ENCODE measurements at regions not wholly inside any gene's neighbourhood (a gene's known extent, or its start where the extent isn't known, plus 50 kb on each side); places are given as distances from the start of the nearest gene placed in this dataset.

GRCh38 chr20:52269321-52269720 lies 77.7 kb upstream of the ZFP64 start:
- TF ChIP-seq CEBPB (IDR thresholded peaks at IDR 0.05) (no peak), NFIC (IDR thresholded peaks at IDR 0.05) (no peak), RAD21 (IDR thresholded peaks at IDR 0.05; ENCODE audit: low read depth) (no peak), FOXM1 (IDR thresholded peaks at IDR 0.05; ENCODE audit: borderline replicate concordance, low read depth) (no peak), EP300 (IDR thresholded peaks at IDR 0.05; ENCODE audit: borderline replicate concordance) (no peak), TAF1 (IDR thresholded peaks at IDR 0.05; ENCODE audit: low read depth) (no peak)
- TF ChIP-seq, protein P1, sequence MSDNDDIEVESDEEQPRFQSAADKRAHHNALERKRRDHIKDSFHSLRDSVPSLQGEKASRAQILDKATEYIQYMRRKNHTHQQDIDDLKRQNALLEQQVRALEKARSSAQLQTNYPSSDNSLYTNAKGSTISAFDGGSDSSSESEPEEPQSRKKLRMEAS (IDR thresholded peaks at IDR 0.05): no peak
- TF ChIP-seq, protein P2, sequence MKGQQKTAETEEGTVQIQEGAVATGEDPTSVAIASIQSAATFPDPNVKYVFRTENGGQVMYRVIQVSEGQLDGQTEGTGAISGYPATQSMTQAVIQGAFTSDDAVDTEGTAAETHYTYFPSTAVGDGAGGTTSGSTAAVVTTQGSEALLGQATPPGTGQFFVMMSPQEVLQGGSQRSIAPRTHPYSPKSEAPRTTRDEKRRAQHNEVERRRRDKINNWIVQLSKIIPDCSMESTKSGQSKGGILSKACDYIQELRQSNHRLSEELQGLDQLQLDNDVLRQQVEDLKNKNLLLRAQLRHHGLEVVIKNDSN (IDR thresholded peaks at IDR 0.05): no peak
